SU-DHL-6 (cell line): ENCODE measurements at regions not wholly inside any gene's neighbourhood (a gene's known extent, or its start where the extent isn't known, plus 50 kb on each side); places are given as distances from the start of the nearest gene placed in this dataset.

Experiments used
- EZH2phosphoT487 ChIP-seq: fragments of 200-600 bp; sonication (generic), shearing (Covaris generic); conservative IDR thresholded peaks from 2 replicates; pipeline ENCODE4 v1.6.1; 2018; ENCODE audit warnings: mild to moderate bottlenecking, antibody characterized with exemption, low read length, moderate library complexity, mixed read lengths
- TF ChIP-seq, protein P1 (sequence below): fragments of 200-600 bp; sonication (generic); IDR thresholded peaks from one replicate; pipeline ENCODE4 v1.5.1; 2017; ENCODE audit warnings: antibody characterized with exemption, mild to moderate bottlenecking, low read length, moderate library complexity; ENCODE audit not compliant: insufficient read depth, poor library complexity, severe bottlenecking

GRCh38 chr19:34023381-34023780 is 148.9 kb upstream of the LSM14A start:
- TF ChIP-seq, protein P1, sequence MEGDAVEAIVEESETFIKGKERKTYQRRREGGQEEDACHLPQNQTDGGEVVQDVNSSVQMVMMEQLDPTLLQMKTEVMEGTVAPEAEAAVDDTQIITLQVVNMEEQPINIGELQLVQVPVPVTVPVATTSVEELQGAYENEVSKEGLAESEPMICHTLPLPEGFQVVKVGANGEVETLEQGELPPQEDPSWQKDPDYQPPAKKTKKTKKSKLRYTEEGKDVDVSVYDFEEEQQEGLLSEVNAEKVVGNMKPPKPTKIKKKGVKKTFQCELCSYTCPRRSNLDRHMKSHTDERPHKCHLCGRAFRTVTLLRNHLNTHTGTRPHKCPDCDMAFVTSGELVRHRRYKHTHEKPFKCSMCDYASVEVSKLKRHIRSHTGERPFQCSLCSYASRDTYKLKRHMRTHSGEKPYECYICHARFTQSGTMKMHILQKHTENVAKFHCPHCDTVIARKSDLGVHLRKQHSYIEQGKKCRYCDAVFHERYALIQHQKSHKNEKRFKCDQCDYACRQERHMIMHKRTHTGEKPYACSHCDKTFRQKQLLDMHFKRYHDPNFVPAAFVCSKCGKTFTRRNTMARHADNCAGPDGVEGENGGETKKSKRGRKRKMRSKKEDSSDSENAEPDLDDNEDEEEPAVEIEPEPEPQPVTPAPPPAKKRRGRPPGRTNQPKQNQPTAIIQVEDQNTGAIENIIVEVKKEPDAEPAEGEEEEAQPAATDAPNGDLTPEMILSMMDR = no peak
- TF ChIP-seq EZH2phosphoT487 = no peak
